Lower leg skin (tissue), 4 donors: ENCODE measurements at regions not wholly inside any gene's neighbourhood (a gene's known extent, or its start where the extent isn't known, plus 50 kb on each side); places are given as distances from the start of the nearest gene placed in this dataset.
"Not testable (repeated sequence)": the region's sequence is repeated elsewhere in the genome, so short reads cannot be mapped to it uniquely, and the experiment has no call there.

Source experiments
- DNase-seq, 2 donors: peaks; one replicate each; pipeline ENCODE4 v3.0.0-alpha.2; 2019; ENCODE audit warnings: low spot score in 2 of 2
- H3K4me3 ChIP-seq: fragments of 200-600 bp; sonication (generic); 2 replicates; pipeline ENCODE4 v1.5.1; 2017; ENCODE audit warnings: mild to moderate bottlenecking, low read depth; ENCODE audit not compliant: poor library complexity, severe bottlenecking
- POLR2A ChIP-seq, 2 donors: fragments of 450-650 bp; IDR thresholded peaks; one replicate each; pipeline ENCODE4 v1.6.1; 2016 to 2017; ENCODE audit warnings: antibody characterized with exemption in 2 of 2, mild to moderate bottlenecking in 1 of 2, moderate library complexity in 1 of 2
- WGBS, 2 donors: methylation state at CpG; one replicate each; pipeline ENCODE4 v1.1.5; 2018; 5-methylcytosine and 5-hydroxymethylcytosine counted together
- intact Hi-C: fragments of 100-400 bp; cut with DNase I; formaldehyde crosslinking; loops from one replicate; pipeline ENCODE4 v1.15.0; 2023; ENCODE audit warnings: low total_unique reads
- TF ChIP-seq, protein P1 (sequence below), 3 donors: fragments of 450-650 bp; IDR thresholded peaks; one replicate each; pipeline ENCODE4 v1.5.1; 2016; ENCODE audit warnings: antibody characterized with exemption in 3 of 3, mild to moderate bottlenecking in 3 of 3, moderate library complexity in 2 of 3

DNA sequence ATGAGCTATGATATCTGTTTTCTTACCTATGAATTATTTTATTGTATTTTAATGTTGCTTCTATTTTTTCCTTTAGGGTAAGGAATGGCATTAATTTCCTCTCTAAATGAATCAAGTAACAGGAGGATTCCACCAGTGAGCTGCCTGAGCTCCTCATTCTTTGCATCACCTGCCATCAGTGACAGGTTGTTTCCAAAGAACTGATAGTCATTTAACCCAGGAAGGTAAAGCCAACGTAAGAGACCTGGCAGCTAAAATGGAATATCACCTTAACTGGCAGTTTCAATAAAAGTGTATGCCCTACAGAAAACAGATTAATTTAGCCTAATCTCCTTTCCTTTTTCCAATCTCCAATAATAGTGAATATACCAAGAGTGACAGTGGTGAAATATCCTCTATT, 812.0 kb downstream of the SLITRK5 start:
- no peak overlapping the region for H3K4me3 ChIP-seq
- intact Hi-C loops: no loop called here
- 71% methylated on average over 1 of the region's 1 CpG for WGBS, 2 donors
- TF ChIP-seq POLR2A (IDR thresholded peaks at IDR 0.05): no peak
- TF ChIP-seq, protein P1, sequence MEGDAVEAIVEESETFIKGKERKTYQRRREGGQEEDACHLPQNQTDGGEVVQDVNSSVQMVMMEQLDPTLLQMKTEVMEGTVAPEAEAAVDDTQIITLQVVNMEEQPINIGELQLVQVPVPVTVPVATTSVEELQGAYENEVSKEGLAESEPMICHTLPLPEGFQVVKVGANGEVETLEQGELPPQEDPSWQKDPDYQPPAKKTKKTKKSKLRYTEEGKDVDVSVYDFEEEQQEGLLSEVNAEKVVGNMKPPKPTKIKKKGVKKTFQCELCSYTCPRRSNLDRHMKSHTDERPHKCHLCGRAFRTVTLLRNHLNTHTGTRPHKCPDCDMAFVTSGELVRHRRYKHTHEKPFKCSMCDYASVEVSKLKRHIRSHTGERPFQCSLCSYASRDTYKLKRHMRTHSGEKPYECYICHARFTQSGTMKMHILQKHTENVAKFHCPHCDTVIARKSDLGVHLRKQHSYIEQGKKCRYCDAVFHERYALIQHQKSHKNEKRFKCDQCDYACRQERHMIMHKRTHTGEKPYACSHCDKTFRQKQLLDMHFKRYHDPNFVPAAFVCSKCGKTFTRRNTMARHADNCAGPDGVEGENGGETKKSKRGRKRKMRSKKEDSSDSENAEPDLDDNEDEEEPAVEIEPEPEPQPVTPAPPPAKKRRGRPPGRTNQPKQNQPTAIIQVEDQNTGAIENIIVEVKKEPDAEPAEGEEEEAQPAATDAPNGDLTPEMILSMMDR (IDR thresholded peaks at IDR 0.05): no peak
- no peak for DNase-seq

DNA sequence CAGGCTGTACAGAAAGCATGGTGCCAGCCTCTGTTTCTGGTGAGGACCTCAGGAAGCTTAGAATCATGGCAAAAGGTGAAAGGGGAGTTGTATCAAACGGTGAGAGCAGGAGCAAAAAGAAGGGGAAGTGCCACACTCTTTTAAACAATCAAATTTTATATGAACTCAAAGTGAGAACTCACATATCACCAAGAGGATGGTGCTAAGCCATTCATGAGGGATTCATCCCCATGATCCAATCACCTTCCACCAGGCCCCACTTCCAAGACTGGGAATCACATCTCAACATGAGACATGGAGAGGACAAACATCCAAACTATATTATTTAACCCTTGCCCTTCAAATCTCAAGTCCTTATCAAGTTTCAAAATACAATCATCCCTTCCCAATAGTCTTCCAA, 836.7 kb downstream of the SLITRK5 start:
- WGBS, 2 donors: 48 to 51% methylated on average over 1 of the region's 1 CpG

DNA sequence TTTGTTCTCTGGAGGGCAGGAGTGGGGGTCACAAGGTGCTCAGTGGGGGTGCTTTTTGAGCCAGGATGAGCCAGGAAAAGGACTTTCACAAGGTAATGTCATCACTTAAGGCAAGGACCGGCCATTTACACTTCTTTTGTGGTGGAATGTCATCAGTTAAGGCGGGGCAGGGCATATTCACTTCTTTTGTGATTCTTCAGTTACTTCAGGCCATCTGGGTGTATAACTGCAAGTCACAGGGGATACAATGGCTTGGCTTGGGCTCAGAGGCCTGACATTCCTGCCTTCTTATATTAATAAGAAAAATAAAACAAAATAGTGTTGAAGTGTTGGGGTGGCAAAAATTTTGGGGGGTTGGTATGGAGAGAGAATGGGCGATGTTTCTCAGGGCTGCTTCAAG, 841.8 kb downstream of the SLITRK5 start:
- 87 to 94% methylated on average over 3 of the region's 3 CpGs for WGBS, 2 donors
- DNase-seq, intact Hi-C loops, H3K4me3 ChIP-seq: not testable (repeated sequence)

More for the DNA sequence above, 836.7 kb downstream of the SLITRK5 start:
- DNase-seq: no peak
- TF ChIP-seq, protein P1 (IDR thresholded peaks at IDR 0.05): no peak
- TF ChIP-seq POLR2A (IDR thresholded peaks at IDR 0.05): no peak
- intact Hi-C loops: no loop called here
- no peak overlapping the region for H3K4me3 ChIP-seq

DNA sequence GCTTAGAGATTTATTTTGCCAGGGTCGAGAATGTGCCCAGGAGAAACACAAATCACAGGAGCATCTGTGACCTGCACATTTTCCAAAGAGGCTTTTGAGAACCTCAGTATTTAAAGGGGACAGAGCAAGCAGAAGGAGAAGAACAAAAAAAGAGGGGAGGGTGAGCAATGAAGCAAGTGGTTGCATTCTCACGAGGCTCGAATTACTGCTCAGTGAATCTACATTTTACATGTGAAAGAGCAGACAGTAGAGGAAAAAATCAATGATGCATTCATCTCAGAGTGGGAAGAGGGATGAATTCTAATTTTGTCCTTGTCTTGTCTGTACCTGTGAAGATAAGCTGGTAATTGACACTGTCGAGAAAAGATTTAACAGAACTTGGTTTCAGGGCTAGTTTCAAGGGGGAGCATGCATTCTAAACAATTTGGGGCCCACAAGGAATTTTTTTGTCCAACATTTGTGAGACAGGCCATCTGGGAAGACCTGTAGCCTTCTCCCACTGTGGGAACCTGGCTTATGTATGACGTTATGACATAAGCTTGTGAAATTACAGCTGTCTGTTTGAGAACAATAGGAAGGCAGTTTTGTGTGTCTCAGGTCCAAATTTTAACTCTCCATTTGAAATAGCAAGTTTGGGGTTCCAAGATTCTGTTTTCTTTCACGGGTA, 855.1 kb downstream of the SLITRK5 start:
- TF ChIP-seq, protein P1 (IDR thresholded peaks at IDR 0.05): no peak
- TF ChIP-seq POLR2A (IDR thresholded peaks at IDR 0.05): no peak
- 54 to 58% methylated on average over 6 of the region's 6 CpGs for WGBS, 2 donors
- H3K4me3 ChIP-seq: no peak overlapping the region
- no peak for DNase-seq
- intact Hi-C loops: no loop called here

DNA sequence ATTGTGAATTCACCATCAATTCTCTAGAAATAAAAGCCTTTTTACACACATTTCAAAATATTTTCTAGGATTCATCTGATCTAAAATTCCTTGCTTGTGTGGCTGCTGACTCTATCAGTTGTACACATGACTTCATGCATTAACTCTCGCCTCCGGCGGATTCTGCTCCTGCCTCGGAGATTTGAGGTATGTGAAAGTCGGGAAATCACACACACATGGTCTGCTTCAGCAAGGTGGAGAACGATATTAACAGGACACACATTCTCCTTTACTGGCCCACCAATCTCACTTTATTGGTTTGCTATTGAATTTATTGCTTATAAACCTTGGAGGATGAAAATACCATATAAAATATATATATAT, 855.7 kb downstream of the SLITRK5 start:
- DNase-seq: no peak
- 82 to 93% methylated on average over 6 of the region's 6 CpGs for WGBS, 2 donors
- TF ChIP-seq POLR2A (IDR thresholded peaks at IDR 0.05): no peak
- TF ChIP-seq, protein P1 (IDR thresholded peaks at IDR 0.05): no peak
- intact Hi-C loops: no loop called here
- H3K4me3 ChIP-seq: no peak overlapping the region

DNA sequence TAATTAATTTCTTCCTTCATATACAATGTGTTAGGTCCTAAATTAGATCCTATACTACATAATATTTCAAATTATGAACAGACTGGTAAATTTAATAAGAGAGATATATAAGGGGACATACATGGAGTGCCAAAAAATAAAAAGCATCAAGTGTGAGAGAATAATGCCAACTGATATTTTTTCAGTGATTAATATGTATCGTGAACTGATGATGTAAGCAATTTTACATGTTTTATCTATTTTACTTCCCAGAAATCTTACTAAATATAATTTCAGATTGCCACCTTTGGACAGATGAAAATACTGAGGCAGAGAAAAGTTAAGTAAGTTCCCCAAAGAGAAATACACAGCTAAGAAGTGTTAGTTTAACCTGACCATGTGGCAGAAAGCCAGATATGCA, 870.8 kb downstream of the SLITRK5 start:
- H3K4me3 ChIP-seq: no peak overlapping the region
- no peak for DNase-seq
- intact Hi-C loops: no loop called here
- TF ChIP-seq, protein P1 (IDR thresholded peaks at IDR 0.05): no peak
- no peak for TF ChIP-seq POLR2A (IDR thresholded peaks at IDR 0.05)
- 91 to 94% methylated on average over 1 of the region's 1 CpG for WGBS, 2 donors
